ENCODE measurements at regions not wholly inside any gene's neighbourhood (a gene's known extent, or its start where the extent isn't known, plus 50 kb on each side); places are given as distances from the start of the nearest gene placed in this dataset.

- TF ChIP-seq CTCF (IDR thresholded peaks at IDR 0.05) = no peak
- no peak for DNase-seq
- intact Hi-C loops (cut with DNase I) = no loop called here
Measured at GRCh38 chr10:124346831-124347230, 71.9 kb downstream of the OAT start.

GRCh38 chr10:124345521-124345920 is 73.2 kb downstream of the OAT start:
- Histone ChIP-seq H3K9me3 (no peaks in the 10 kb centered on the region), H3K4me3 (no peak overlapping the region), H3K27me3 (no peaks in the 10 kb centered on the region), H3K27ac (no peak overlapping the region), H3K9ac (ENCODE audit: low read depth in 2 of 2, low read length in 2 of 2) (no peak overlapping the region), H3K4me1 (no peaks in the 10 kb centered on the region), H3K36me3 (no peaks in the 10 kb centered on the region)
- intact Hi-C loops (cut with DNase I) = no loop called here
- TF ChIP-seq CTCF (IDR thresholded peaks at IDR 0.05) = no peak
- no peak for DNase-seq

More at GRCh38 chr10:124346831-124347230, 71.9 kb downstream of the OAT start:
- Histone ChIP-seq H3K9me3 (no peaks in the 10 kb centered on the region), H3K27me3 (no peaks in the 10 kb centered on the region), H3K4me1 (no peaks in the 10 kb centered on the region), H3K4me3 (no peak overlapping the region), H3K36me3 (no peaks in the 10 kb centered on the region), H3K27ac (no peak overlapping the region), H3K9ac (ENCODE audit: low read depth in 2 of 2, low read length in 2 of 2) (no peak overlapping the region)

GRCh38 chr10:124344931-124345330 is 73.8 kb downstream of the OAT start:
- no peak overlapping the region for H3K27ac ChIP-seq
- TF ChIP-seq CTCF (IDR thresholded peaks at IDR 0.05) = no peak
- H3K4me1 ChIP-seq = no peaks in the 10 kb centered on the region
- H3K36me3 ChIP-seq = no peaks in the 10 kb centered on the region
- no peaks in the 10 kb centered on the region for H3K27me3 ChIP-seq
- no peak overlapping the region for H3K9ac ChIP-seq (ENCODE audit: low read depth in 2 of 2, low read length in 2 of 2)
- no peaks in the 10 kb centered on the region for H3K9me3 ChIP-seq
- intact Hi-C loops (cut with DNase I) = no loop called here
- H3K4me3 ChIP-seq = no peak overlapping the region
- DNase-seq = no peak

- no peak for DNase-seq
- no peak for TF ChIP-seq CTCF (IDR thresholded peaks at IDR 0.05)
- no peak overlapping the region for H3K27ac ChIP-seq
- no peaks in the 10 kb centered on the region for H3K4me1 ChIP-seq
- no peak overlapping the region for H3K4me3 ChIP-seq
- H3K9me3 ChIP-seq = no peaks in the 10 kb centered on the region
- no peak overlapping the region for H3K9ac ChIP-seq (ENCODE audit: low read depth in 2 of 2, low read length in 2 of 2)
- no peaks in the 10 kb centered on the region for H3K27me3 ChIP-seq
- intact Hi-C loops (cut with DNase I) = no loop called here
- no peaks in the 10 kb centered on the region for H3K36me3 ChIP-seq
Measured at GRCh38 chr10:124344266-124344590, 74.5 kb downstream of the OAT start.

GRCh38 chr10:124343351-124344265 is 75.1 kb downstream of the OAT start:
- Histone ChIP-seq H3K27ac (no peak overlapping the region), H3K27me3 (no peaks in the 10 kb centered on the region), H3K4me3 (no peak overlapping the region), H3K9ac (ENCODE audit: low read depth in 2 of 2, low read length in 2 of 2) (no peak overlapping the region), H3K4me1 (no peaks in the 10 kb centered on the region), H3K9me3 (no peaks in the 10 kb centered on the region), H3K36me3 (no peaks in the 10 kb centered on the region)
- no peak for DNase-seq
- no peak for TF ChIP-seq CTCF (IDR thresholded peaks at IDR 0.05)
- intact Hi-C loops (cut with DNase I) = no loop called here

Data from colonic mucosa (tissue), 4 donors.